NCI-H1092 (cell line): ENCODE measurements at regions not wholly inside any gene's neighbourhood (a gene's known extent, or its start where the extent isn't known, plus 50 kb on each side); places are given as distances from the start of the nearest gene placed in this dataset.
A peak's percentile ranks its signal among the peaks of the same experiment; 100 is the strongest.
"Not testable (repeated sequence)": the region's sequence is repeated elsewhere in the genome, so short reads cannot be mapped to it uniquely, and the experiment has no call there.

Experiments
- DNase-seq: peaks from one replicate; lab custom pipeline; 2025; lab: John Stamatoyannopoulos, UW

DNA sequence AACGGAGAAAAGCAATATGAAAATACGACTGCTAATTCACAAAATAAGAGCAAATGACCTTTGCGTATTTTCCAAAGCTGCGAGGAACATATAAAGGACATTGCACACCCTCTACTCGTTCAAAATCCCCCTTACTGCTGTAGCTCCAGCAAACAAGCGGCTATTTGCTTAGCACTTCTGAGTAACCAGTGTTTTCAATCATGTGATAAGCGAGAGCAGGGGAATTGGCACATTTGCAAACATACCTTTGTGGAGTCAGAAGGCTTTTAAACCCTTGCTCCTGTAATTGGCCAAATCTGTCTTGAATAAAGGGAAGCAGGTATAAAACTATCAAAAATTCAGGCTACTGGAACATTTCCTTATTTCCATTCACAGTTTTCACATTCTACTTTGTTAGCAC, 610.2 kb downstream of the UBE2NL start:
- peak; percentile 43 for DNase-seq

DNA sequence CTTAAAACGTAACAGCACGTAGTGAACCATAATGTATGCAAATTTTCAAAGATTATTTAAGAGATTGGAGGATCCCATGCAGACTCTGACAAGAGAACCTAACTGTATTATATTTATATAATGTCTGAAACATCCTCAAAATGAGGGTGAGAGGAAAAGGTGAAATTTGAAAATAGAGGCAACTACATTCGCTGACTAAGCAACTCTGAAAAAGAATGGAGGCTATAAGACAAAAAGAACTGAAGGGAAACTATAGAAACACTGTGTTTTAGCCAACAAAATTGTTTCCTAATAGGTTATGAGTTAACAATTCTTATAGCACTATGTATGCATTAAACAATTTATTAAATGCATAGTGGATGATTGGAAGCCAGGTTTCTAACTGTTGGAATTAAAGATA, 648.0 kb downstream of the UBE2NL start:
- DNase-seq: no peak

DNA sequence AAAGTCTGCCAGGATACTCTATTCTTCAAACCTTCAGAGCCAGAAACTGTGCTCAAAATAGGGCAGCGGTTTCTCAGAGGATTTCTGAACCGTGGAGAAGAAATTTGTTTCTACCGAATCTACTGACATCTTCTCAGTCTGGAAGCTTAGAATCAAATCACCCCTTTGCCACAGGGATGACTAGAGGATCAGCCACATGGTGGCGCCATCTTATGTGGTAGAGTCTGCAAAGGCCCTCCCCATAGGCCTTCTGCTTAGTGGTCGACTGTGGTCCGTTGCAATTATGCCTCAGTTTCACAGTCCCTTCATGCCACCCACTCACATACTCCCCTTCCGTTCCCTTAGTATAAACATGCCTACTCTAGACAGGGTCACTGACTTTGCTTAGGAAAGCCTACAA, 680.7 kb upstream of the SPANXN1 start:
- no peak for DNase-seq

DNA sequence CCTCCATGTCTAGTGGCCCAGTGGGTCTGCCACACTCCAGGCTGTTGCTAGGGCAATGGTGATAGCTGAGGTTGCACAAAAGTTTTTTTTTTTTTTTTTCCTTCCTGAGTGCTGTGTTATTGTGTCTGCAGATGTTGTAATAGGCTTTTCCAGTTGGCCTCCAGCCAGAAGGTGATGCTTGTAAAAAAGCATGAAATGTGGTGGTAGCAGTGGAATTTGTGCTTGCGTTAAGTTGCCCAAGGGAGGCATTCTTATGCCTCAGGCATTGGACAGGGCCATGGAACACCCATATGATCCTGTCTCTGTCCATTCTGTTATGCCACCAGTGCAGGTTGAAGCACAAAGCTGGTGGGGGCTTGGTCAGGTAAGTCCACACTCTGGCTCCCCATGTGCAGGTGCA, 660.5 kb upstream of the SPANXN1 start:
- DNase-seq: no peak

DNA sequence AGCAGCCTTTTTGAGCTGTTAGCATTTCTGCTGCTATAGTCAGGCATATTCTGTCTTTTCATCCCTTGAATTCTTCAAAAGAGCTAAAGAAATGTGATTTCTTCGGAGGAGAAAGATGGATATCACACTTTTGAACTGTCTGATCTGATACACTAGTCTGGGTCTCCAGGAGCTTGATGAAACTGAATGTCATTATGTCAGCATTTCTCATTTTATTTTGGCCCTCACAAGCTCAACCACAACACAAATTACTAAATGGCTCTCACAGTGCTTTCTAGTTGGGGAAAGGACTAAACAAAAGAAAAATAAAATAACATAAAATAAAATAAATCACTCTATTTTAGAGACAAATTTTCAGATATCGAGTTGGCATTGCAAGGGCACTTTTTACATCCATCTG, 655.3 kb upstream of the SPANXN1 start:
- DNase-seq: no peak

DNA sequence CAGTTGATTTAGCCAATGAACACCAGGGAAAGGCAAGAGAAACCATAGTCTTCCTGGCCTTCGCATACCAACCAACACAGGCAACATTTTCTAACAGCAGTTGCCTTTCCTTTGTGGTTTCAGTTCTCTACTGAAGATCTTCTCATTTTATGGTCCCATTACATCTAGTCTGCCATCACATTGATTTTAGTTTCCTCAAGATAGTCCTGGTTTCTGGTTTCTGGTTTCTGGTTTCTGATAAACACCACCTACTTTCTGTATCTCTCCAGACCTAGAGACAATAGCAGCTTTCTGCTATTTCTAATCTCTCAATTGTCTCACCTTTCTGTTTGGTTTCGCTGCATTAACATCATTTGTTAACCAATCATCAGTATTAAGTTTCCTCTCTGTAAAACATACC, 646.3 kb upstream of the SPANXN1 start:
- DNase-seq: no peak

DNA sequence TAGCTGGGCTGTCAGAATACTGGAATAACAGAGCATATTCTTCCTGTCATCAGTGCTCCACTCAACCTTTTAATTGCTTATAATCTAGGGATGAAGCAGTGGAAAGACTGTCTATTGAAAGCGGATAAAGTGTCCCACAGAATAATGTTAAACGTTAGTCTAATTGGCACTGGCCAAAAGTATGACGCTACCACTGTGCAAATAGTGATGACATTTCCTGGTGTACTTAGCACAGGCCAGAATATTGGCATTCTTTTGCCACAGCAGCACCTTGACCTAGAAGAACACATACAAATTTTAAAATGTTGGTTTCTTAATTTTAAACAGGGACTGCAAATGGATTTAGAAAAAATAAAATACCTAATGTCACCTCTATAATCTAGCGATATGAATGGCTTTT, 635.2 kb upstream of the SPANXN1 start:
- DNase-seq: no peak

DNA sequence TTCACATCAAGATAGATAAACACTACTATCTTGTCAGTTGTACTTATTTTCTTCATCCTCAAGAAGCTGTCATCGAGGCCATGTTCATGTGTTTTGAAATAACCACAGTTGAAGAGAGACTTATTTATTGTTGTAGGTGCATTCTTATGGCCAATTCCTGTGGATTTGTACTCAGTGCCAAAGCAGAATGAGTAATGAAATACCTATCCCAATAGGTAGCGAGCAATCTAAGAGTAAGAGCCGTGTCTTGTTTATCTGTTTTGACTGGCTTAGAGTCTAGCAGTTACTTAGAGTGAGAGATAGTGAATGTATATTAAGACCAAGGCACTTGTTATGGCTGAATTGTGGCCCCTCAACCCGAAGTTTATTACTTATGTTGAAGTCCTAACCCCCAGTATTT, 631.0 kb upstream of the SPANXN1 start:
- DNase-seq: no peak

DNA sequence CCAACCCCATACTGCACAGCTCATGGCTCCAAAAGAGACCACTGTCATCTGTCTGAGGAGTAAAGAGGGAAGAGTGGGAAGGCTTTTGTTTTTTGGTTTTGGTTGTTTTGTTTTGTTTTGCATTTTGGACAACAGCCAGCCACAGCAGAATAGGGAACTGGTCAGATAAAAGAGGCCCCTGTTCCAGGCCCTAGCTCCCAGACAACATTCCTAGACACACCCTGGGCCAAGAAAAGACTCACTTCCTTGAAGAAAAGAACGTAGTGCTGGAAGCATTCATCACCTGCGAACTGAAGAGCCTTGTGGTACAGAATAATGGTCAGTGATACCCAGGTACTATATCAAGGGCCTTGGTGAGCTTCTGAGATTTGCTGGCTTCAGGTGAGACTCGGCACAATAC, 619.4 kb upstream of the SPANXN1 start:
- DNase-seq: no peak

DNA sequence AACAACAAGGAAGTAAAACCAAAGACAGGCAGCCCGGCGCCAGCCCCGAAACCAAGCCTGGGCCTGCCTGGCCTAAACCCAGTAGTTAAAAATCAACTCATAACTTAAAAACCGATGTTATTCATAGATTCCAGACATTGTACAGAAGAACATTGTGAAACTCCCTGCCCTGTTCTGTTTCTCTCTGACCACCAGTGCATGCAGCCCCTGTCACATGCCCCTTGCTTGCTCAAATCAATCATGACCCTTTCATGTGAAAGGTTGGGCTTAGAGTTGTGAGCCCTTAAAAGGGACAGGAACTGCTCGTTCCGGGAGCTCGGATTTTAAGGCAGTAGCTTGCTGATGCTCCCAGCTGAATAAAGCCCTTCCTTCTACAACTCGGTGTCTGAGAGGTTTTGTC, 612.9 kb upstream of the SPANXN1 start:
- not testable (repeated sequence) for DNase-seq

DNA sequence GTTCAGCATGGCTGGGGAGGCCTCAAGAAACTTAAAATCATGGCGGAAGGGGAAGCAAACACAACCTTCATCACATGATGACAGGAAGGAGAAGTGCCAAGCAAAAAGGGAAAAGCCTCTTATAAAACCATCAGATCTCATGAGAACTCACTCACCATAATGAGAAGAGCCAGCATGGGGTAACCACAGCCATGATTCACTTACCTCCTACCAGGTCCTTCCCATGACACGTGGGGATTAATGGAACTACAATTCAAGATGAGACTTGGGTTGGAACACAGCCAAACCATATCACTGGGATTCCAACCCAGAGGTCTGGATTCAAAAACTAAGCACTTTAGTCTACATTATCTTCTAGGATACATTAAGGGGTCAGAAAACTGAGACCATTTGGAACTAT, 609.6 kb upstream of the SPANXN1 start:
- no peak for DNase-seq

DNA sequence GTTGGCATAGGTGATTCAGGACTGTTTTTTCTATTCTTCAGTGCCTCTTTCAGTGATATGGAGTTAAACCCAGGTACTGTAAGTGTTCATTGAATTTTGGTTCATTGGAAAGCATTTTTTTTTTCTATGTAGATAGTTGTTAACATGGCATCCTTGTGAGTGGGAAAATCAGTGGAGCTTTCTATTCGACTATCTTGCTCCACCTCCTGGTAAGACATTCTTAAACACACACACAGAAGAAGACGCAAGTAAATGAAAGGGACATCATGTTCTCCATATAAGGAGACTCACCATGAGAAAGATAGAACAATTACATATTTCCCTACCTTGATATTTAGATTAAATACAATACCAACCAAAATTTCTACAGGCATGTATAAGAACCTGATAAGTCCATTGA, 598.5 kb upstream of the SPANXN1 start:
- no peak for DNase-seq

DNA sequence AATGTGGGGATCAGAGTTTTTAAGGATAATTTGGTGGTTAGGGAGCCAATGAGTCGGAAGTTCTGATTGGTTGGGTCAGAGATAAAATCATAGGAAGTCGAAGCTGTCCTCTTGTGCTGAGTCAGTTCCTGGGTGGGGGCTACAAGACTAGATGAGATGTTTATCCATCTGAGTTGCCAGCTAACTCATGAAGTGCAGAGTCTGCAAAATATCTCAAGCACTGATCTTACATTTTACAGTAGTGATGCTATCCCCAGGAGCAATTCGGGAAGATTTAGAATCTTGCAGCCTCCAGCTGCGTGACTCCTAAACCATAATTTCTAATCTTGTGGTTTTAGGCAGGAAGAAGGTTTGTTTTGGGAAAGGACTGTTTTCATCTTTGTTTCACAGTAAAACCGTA, 565.8 kb upstream of the SPANXN1 start:
- no peak for DNase-seq

DNA sequence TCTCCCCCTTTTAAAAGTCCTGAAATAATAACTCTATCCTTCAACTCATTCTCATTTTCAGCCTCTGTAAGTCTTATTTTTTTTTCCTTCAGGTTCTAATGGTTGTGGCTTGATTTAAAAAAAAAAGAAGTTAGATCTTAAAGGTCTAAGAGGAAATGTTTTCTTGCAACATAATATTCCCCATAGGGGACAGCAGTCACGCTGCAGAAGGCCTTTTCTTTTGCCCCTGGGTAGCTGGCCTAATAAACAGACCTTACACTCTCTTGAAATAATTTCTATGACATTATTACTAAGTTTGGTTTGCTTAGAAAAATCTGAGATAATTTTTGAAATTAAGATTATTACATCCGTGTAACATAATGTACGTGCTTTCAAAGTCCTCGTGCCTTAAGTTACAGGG, 564.1 kb upstream of the SPANXN1 start:
- no peak for DNase-seq

DNA sequence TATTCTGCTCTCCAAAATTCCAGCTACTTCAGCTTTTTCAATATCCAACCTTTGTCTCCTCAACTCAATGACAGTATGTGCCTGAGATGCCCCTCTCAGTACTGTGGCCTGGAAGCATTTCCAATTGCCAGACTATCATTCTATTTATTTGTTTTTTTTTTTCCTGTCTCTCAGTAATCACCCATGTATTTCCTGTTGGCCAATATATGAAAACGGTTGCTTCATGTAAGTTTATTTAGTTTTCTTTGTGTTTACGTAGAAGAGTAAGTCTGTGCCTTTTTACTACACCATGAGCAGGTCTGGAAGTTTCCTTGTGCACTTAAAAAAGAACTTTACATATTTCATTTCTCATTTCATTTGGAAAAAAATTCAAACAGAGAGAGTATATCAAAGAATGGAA, 537.5 kb upstream of the SPANXN1 start:
- DNase-seq: no peak

DNA sequence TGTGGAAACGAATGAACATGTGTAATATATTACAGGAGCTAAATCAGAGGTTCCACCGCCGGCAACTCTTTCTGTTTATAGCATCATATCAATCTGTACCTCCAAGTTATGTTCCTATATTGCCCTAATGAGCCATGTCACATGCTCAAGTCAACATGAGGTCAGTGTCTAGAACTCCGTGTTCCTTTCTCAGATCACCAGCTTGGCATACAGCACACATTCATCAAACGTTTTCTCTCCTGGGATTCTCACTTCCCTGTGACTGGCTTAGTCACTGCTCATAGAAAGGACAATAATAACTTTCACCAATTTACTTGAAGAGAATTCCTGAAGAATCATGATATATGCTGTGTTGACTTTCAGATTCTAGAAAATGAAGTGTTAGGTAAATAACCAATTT, 532.0 kb upstream of the SPANXN1 start:
- no peak for DNase-seq

DNA sequence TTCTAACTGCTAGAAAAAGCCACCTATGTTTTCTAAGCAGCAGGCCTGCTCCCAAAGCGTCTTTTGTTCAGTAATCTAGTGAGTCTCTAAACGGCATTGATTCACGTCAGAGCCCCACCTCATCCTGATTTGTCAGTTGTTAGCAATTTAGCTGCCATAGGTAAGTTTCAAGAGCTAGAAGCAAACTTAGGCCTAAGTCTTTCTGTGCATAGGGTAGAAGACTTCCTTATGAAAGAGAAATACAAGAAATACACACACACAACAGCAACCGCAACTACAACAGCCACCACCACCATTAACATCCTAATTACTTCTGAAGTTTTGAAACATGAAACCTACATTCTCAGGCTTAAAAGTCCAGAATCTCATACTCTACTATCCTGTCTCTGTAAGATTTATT, 531.1 kb upstream of the SPANXN1 start:
- DNase-seq: no peak

DNA sequence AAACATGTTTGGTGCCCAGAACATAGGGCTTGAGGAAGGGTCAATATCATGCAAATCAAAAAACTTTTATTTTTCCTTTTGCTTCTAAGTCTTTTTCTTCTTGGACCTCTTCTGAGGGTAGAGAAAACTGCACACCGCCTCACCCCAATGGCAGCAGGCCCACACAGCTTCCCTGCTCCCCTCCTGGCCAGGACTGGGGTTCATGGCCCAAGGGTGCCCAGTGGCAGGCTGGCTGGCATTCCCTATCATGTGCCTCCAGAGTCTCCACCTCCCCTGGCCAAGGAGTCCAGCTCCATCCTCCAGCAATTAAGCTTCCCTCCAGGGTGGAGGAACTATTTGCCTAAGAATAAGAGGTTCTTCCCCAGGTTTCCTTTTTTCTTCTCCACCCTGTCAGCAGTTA, 529.6 kb upstream of the SPANXN1 start:
- DNase-seq: no peak

DNA sequence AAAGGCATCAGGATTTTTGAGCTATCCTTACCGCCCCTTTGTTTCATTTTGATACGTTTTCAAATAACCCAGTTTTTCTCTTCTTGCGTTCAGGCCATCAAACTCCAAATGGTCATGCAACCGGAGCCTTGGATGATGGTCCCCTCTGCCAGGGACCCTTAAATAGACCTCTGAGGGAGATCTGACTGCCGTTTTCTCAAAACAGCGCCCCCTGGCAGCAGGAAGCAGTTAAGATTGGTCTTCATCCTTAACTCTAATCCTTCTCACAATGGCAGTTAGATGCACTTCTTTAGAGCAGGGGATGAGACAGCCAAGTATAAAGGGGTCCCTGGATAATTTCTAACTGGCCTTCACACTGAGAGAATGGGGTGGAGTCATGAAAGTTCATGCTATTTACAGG, 525.0 kb upstream of the SPANXN1 start:
- DNase-seq: no peak

DNA sequence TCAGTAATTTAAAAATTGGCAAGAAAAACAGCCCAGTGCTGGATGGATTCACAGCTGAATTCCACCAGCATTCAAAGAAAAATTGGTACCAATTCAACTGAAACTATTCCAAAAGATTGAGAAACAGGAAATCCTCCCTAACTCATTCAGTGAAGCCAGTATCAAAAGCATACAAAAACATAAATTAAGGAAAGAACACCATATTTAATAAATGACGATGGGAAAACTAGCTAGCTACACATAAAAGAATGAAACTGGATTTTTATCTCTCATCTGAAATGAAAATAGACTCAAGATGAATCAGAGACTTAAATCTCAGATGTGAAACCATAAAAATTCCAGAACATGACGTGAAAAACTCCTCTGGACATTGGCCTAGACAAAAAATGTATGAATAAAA, 516.8 kb upstream of the SPANXN1 start:
- no peak for DNase-seq

DNA sequence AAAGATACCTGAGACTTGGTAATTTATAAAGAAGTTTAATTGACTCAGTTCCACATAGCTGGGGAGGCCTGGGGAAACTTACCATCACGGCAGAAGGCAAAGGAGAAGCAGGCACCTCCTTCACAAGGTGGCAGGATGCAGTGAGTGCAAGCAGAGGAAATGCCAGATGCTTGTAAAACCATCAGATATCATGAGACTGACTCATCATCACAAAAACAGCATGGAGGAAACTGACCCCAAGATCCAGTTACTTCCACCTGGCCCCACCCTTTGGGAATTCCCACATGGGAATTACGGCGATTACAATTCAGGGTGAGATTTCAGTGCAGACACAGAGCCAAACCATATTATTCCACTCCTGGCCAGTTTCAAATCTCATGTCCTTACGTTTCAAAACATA, 514.7 kb upstream of the SPANXN1 start:
- no peak for DNase-seq

DNA sequence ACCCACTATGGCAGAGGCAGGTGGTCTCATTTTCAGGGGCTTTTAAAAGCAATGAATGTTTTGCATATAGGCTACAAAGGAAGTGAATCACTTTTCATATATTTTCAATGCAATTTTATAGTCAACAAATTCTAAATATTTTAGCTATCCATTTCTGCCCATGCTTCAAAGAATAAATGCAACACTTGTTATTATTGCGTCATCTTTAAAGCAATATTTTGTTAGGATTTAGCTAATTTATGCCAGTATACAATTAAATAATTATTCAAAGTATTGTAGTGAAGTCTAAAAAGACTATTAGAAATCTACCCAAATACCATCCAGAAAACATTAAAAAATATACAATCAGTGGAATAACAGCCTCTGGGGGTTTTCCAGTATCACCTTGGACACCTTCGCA, 509.1 kb upstream of the SPANXN1 start:
- no peak for DNase-seq

DNA sequence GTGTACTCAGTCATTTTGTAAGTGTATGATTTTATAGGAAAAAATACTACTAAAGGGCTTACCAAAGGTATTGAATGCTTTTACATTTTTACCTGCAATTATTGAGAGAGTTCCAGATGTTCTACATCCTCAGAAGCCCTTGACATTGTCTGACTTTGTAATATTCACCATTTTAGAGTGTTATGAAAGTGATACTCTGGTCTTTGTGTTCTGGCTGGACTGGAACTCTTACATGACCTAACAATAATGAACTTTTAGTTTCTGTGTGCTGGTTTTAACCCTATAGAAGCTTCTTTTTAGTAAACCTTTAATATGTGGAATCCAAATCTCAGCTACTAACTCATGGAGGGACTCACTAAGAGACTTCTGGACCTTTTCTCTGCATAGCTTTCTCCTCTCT, 478.8 kb upstream of the SPANXN1 start:
- no peak for DNase-seq

DNA sequence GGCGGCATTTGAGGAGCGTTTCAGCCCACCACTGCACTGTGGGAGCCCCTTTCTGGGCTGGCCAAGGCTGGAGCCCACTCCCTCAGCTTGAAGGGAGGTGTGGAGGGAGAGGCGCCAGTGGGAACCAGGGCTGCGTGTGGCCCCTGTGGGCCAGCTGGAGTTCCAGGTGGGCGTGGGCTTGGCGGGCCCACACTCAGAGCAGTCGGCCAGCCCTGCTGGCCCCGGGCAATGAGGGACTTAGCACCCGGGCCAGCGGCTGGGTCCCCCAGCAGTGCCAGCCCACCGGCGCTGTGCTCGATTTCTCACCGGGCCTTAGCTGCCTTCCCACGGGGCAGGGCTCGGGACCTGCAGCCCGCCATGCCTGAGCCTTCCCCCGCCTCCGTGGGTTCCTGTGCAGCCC, 463.8 kb upstream of the SPANXN1 start:
- not testable (repeated sequence) for DNase-seq

DNA sequence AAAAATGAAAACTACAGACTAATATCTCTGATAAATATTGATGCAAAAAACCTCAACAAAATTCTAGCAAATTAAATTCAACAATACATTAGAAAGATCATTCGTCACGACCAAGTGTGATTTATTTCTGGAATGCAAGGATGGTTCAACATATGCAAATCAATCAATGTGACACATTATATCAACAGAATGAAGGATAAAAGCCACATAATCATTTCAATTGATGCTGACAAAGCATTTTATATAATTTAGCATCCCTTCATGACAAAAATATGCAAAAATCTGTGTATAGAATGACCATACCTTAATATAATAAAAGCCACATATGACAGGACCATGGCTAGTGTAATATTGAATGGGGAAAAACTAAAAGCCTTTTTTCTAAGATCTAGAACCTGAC, 457.2 kb upstream of the SPANXN1 start:
- DNase-seq: no peak
